ENCODE measurements at regions not wholly inside any gene's neighbourhood (a gene's known extent, or its start where the extent isn't known, plus 50 kb on each side); places are given as distances from the start of the nearest gene placed in this dataset.

DNA sequence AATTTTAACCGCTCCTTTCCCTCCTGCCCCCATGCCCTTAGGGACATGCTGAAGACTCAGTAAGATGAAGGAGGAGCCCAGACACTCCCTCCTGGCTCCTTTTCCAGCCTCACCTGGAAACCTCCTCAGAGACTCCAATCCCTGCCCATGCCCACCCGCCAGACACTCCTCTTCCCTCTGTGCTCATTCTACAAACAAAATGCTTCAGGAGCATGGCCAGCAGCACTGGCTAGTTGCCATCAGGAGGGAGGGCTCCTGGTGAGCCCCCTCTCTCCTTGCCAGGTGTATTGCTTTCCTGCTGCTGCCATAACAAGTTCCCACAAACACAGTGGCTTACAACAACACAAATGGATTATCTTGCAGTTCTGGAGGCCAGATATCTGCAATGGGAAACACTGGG is 126.1 kb downstream of the PSMG1 start:
- no peak overlapping the region for H3K27ac Mint-ChIP-seq
- DNase-seq (ENCODE audit: low spot score in 2 of 2) = no peak
- no peaks in the 10 kb centered on the region for H3K9me3 Mint-ChIP-seq
- H3K36me3 Mint-ChIP-seq = no peaks in the 10 kb centered on the region
- H3K4me1 Mint-ChIP-seq = no peaks in the 10 kb centered on the region
- no peak overlapping the region for H3K4me3 Mint-ChIP-seq
- ATAC-seq = no peak

DNA sequence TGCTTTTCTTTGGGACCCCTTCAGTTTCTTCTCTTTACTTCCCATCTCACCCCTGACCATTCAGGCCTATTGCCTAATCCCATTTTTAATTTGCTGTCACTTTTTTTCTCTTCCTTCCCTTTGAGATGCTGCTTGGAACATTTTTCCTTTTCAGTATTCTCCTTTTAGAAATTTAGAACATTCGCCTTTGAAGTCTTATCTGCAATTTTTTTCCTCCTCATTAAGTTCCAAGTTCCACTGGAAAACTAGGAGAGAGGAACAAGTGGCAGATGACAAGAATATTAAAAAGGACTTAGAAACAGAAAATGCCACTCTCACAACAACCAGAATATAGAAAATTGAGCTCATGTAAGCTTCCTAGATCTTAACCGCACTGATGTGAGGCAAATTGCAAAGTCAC is 126.6 kb downstream of the PSMG1 start:
- DNase-seq (ENCODE audit: low spot score in 2 of 2) = no peak
- H3K4me1 Mint-ChIP-seq = no peaks in the 10 kb centered on the region
- H3K4me3 Mint-ChIP-seq = no peak overlapping the region
- no peaks in the 10 kb centered on the region for H3K36me3 Mint-ChIP-seq
- no peak overlapping the region for H3K27ac Mint-ChIP-seq
- H3K9me3 Mint-ChIP-seq = no peaks in the 10 kb centered on the region
- ATAC-seq = no peak

DNA sequence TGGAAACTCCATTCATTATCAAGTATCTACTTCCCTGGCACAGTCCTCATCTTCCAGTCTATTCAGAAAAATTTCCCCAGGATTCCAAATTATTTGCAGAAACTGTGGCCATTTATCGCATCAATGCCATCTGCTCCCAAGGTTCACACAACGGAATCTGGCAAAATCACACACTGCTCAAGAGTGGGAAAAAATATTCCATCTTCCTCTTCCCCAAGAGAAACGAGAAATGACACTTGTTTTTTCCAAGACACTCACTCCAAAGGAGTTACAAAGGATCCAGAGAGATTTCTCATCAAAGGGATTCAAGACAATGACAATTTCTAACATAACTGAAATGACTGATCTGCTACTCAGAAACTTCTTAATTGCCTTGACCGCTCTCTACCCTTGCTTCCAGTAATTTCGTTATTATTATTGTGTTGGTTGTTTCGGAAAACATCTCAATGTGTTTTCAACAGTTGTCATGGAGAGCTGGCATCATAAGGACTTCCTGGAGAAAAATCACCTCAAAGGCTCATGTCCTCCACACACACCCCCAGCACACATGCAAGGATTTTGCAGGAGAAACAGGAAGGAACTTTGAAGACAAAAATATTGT is 128.0 kb downstream of the PSMG1 start:
- H3K4me3 Mint-ChIP-seq = no peak overlapping the region
- ATAC-seq (no peak), DNase-seq (ENCODE audit: low spot score in 2 of 2) (no peak)
- no peaks in the 10 kb centered on the region for H3K36me3 Mint-ChIP-seq
- H3K27ac Mint-ChIP-seq = no peak overlapping the region
- no peaks in the 10 kb centered on the region for H3K4me1 Mint-ChIP-seq
- H3K9me3 Mint-ChIP-seq = no peaks in the 10 kb centered on the region

DNA sequence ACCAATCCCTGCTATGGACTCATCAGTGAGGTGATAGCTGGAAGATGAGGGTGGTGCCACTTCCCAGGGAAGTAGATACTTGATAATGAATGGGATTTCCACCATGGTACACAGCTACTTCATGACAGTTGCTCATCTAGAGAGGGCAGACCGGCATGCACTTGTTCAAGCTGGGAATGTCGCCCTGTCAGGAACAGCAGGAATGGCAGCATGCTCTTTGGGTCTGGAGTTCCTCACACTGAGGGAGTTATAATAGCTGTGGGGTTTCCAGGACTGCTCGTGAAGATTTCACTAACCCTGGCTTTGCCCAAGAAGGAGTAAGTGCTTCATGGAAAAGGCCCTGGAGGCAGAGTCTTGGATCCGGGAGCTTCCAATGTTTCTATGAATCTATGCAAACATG is 129.2 kb downstream of the PSMG1 start:
- no peak for ATAC-seq
- no peaks in the 10 kb centered on the region for H3K36me3 Mint-ChIP-seq
- no peaks in the 10 kb centered on the region for H3K4me1 Mint-ChIP-seq
- H3K4me3 Mint-ChIP-seq = no peak overlapping the region
- no peak overlapping the region for H3K27ac Mint-ChIP-seq
- no peak for DNase-seq (ENCODE audit: low spot score in 2 of 2)
- no peaks in the 10 kb centered on the region for H3K9me3 Mint-ChIP-seq

DNA sequence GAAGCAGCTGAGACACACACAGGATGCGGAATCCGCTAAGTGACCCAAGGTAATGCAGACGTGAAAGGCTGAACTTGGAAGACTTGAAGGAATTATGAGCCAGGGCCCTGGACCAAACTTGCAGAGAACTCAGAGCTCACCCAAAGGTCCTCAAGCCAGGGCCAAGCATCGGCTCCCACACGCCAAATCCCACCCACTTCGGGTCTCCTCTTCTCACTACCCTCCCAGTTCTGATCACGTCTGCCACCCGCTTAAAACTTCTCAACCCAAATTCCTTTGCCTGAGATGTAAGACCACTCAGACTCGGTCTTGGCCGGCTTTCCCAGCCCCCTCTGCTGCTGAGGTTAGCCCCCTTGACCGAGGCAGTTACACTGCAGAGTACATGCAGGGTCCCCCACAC is 130.1 kb downstream of the PSMG1 start:
- DNase-seq (ENCODE audit: low spot score in 2 of 2) (no peak), ATAC-seq (peak; percentile 21)
- H3K36me3 Mint-ChIP-seq = no peaks in the 10 kb centered on the region
- H3K9me3 Mint-ChIP-seq = no peaks in the 10 kb centered on the region
- no peaks in the 10 kb centered on the region for H3K4me1 Mint-ChIP-seq
- H3K27ac Mint-ChIP-seq = no peak overlapping the region
- no peak overlapping the region for H3K4me3 Mint-ChIP-seq

DNA sequence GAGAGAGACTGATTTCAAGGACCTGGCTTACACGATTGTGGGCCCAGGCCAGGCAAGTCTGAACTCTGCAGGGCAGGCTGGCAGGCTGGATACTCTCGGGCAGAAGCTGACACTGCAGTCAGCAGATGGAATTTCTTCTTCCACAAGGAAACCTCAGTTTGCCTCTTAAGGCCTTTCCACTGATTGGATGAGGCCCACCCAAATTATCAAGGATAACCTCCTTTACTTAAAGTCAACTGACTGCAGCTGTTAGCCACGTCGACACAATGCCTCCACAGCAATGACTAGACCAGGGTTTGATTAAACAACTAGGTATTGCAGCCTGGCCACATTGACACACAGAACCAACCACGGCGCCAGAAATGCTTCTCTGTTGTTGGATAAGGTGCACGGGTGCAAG is 130.5 kb downstream of the PSMG1 start:
- no peak overlapping the region for H3K4me3 Mint-ChIP-seq
- H3K4me1 Mint-ChIP-seq = no peaks in the 10 kb centered on the region
- H3K36me3 Mint-ChIP-seq = no peaks in the 10 kb centered on the region
- ATAC-seq = no peak
- H3K27ac Mint-ChIP-seq = no peak overlapping the region
- no peaks in the 10 kb centered on the region for H3K9me3 Mint-ChIP-seq
- no peak for DNase-seq (ENCODE audit: low spot score in 2 of 2)

DNA sequence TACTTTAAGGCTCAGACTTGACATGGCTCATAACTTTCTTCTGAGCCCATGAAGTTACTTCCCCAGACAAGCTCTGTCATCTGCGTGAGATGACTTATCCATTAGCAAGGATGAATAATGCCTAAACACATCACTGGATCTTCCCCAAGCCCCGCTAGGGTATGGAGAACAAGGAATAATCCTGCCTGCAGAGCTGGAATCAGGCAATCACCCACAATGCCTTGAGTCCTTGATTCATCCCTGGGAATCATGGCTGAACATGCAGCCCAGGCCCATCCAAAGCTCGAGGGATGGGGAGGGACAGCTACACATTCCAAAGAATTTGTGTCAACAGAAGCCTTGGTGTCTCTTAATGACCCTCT is 131.7 kb downstream of the PSMG1 start:
- ATAC-seq (no peak), DNase-seq (ENCODE audit: low spot score in 2 of 2) (no peak)
- H3K4me3 Mint-ChIP-seq = no peak overlapping the region

DNA sequence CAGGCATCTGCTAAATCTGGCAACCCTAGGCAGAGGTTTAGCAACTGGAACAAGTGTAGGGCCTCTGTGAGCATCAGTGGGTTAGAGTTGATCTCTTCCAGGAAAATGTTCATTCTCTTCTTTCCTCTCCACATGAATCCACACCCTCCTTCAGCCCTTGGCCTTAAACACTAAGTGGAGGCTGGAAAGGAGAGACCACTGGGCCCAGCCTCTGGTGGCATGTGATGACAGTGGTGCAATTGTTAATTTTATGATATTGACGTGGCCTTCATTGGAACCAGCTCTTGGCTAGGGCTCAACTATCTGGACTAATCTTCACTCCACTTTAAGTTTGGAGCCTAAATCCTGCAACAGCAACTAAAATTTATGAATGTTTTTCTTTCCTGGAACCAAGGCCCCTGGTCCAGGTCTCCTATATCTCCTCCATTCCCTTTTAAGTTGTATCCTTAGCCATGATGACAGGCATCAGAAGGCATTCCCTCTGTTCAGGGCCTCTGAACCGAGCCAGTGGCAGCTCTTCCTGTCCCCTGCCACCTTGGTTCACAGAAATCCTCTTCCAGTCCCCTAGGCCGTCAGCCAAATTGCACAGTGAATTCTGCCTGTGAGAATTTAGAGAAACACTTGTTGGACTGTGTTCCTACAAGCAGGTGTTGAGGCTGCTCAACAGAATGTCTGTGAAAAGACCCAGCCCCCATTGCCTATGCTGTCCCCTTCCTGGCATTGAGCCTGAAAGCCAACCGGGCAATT is 132.2 kb downstream of the PSMG1 start:
- Mint-ChIP-seq H3K4me3 (no peak overlapping the region), H3K36me3 (no peaks in the 10 kb centered on the region), H3K9me3 (no peaks in the 10 kb centered on the region), H3K4me1 (no peaks in the 10 kb centered on the region), H3K27ac (no peak overlapping the region)
- ATAC-seq (no peak), DNase-seq (ENCODE audit: low spot score in 2 of 2) (no peak)

More for the DNA sequence above, 131.7 kb downstream of the PSMG1 start:
- H3K4me1 Mint-ChIP-seq = no peaks in the 10 kb centered on the region
- H3K9me3 Mint-ChIP-seq = no peaks in the 10 kb centered on the region
- no peak overlapping the region for H3K27ac Mint-ChIP-seq
- no peaks in the 10 kb centered on the region for H3K36me3 Mint-ChIP-seq

DNA sequence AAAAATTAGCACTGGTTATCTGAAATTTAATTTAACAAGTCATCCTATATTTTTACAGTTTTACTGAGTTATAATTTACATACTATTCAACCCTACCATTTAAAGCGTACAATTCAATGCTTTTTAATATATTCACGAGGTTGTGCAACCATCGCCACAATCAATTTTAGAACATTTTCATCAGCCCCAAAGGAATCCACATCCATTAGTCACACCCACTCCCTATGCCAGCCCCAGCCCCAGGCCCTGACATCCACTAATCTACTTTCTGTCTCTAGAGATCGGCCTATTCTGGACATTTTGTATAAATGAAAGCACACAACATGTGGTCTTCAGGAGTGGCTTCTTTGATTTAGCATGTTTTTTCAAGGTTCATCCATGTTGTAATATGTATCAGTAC is 134.7 kb downstream of the PSMG1 start:
- Mint-ChIP-seq H3K27ac (no peak overlapping the region), H3K4me3 (no peak overlapping the region), H3K36me3 (no peaks in the 10 kb centered on the region), H3K4me1 (no peaks in the 10 kb centered on the region), H3K9me3 (no peaks in the 10 kb centered on the region)
- DNase-seq (ENCODE audit: low spot score in 2 of 2) (no peak), ATAC-seq (no peak)

DNA sequence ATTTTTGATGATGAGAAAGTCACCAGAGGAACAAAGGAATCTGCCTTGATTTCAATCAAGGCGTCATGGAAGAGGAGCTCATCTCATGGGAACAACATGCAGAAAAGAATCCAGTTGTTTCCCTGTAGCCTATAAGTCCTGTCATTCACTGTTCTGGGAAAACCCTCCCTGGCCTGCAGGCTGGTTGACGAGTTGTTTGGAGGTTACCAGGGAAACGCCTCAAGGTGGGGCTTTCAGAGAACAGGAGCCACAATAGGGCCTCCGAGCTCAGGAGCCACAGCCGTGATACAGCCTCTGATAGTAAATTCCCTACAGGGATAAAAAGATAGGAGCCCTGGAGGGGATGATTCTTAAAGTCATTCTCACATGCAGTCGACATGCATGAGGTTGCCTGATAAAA is 135.2 kb downstream of the PSMG1 start:
- Mint-ChIP-seq H3K9me3 (no peaks in the 10 kb centered on the region), H3K4me3 (no peak overlapping the region), H3K36me3 (no peaks in the 10 kb centered on the region), H3K27ac (no peak overlapping the region), H3K4me1 (no peaks in the 10 kb centered on the region)
- no peak for ATAC-seq
- no peak for DNase-seq (ENCODE audit: low spot score in 2 of 2)

DNA sequence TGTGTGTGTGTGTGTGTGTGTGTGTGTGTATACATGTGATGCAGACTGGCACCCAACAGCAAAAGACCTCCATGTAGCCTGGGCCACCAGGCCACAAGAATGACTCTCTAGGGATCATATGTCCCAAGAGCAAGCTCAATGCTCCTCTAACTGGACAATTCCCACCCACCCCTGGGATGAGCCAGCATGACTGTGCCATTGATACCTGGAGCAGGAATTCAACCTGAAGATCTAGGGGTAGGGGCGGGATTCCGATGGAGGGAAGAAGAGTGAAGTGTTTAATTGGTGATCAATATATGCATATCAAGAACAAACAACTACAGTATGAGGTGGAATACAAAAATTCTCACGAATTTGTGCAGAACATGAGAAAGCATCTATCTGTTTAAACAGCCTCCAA is 136.2 kb downstream of the PSMG1 start:
- H3K9me3 Mint-ChIP-seq = no peaks in the 10 kb centered on the region

DNA sequence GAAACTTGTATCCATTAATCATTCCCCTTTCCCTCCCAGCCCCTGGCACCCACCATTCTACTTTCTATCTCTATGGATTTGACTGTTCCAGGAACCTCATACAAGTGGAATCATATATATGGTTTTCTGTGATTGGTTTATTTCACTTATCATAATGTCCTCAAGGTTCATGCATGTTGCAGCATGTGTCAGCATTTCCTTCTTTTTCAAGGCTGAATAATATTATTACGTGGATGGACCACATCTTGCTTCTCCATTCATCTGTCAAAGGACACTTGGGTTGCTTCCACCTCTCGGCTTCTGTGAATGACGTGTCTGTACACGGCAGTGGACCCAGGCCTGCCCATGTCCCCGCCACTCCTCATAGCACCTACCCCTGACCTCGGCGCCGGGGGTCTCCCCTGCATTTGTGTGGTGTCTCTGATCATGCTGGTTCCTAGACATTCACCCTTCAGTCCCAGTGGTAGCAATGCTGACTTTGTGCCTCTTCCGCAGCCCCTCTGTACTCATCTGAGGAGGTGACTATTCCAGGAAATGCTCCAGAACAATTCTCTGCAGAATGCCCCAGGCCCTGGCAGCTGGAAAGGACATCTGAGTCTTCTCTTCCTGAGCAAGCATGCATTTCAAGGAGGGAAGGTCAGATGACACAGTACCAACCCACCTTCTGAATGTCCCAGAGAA is 136.9 kb downstream of the PSMG1 start:
- no peaks in the 10 kb centered on the region for H3K4me1 Mint-ChIP-seq
- no peak for ATAC-seq
- H3K36me3 Mint-ChIP-seq = no peaks in the 10 kb centered on the region
- no peak for DNase-seq (ENCODE audit: low spot score in 2 of 2)
- H3K4me3 Mint-ChIP-seq = no peak overlapping the region
- H3K27ac Mint-ChIP-seq = no peak overlapping the region
- H3K9me3 Mint-ChIP-seq = no peaks in the 10 kb centered on the region

More for the DNA sequence above, 136.2 kb downstream of the PSMG1 start:
- ATAC-seq (no peak), DNase-seq (ENCODE audit: low spot score in 2 of 2) (no peak)
- Mint-ChIP-seq H3K4me3 (no peak overlapping the region), H3K4me1 (no peaks in the 10 kb centered on the region), H3K27ac (no peak overlapping the region), H3K36me3 (no peaks in the 10 kb centered on the region)

DNA sequence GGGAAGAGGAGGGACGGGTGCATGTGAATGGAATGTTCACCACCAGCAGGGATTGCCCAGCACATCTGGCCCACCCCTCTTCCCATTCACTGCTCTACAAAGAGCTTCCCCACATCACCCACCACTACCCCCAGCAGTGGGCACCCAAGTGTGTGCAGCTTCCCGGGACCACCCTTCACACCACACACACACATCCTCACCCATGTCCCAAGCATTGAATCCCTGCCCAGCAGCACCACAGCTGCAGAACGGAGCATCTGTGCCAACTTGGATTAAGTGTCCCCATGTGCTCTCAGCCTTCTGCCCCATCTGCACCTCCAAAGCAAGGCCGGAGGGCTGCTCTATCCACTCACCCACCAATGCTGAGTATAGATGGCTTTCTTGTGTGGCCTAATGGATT is 141.4 kb downstream of the PSMG1 start:
- Mint-ChIP-seq H3K4me1 (no peaks in the 10 kb centered on the region), H3K9me3 (no peaks in the 10 kb centered on the region), H3K4me3 (no peak overlapping the region), H3K27ac (no peak overlapping the region), H3K36me3 (no peaks in the 10 kb centered on the region)
- ATAC-seq (no peak), DNase-seq (ENCODE audit: low spot score in 2 of 2) (no peak)

DNA sequence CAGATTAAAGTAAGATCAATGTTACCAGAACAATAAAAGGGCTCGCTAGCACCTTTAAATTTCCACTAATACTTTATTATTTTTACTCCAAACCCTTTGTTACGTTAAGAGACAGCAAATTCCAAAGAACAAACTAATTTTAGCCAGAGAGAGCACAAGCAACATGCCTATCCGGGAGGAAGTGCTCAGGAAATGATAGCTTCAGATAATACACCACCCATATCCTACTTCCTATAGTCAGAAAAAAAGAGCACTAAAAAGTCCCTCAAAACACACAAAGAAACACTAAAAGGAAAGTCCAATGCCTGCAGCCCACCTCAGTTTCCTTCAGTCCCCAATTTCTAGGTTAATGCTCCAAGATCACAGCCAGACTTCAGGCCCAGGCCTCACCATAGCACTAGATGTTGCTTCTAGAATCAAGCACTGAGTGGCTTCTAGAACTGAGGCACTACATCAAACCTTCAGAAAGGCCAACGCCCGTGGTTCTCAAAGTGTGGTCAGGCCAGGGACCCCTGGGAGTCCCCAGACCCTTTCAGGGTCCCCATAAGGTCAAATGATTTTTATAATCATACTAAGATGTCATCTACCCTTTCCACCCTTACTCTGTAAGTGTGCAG is 142.6 kb downstream of the PSMG1 start:
- H3K4me3 Mint-ChIP-seq = no peak overlapping the region
- H3K4me1 Mint-ChIP-seq = no peaks in the 10 kb centered on the region
- no peaks in the 10 kb centered on the region for H3K36me3 Mint-ChIP-seq
- no peak overlapping the region for H3K27ac Mint-ChIP-seq
- ATAC-seq (no peak), DNase-seq (ENCODE audit: low spot score in 2 of 2) (no peak)
- H3K9me3 Mint-ChIP-seq = no peaks in the 10 kb centered on the region

DNA sequence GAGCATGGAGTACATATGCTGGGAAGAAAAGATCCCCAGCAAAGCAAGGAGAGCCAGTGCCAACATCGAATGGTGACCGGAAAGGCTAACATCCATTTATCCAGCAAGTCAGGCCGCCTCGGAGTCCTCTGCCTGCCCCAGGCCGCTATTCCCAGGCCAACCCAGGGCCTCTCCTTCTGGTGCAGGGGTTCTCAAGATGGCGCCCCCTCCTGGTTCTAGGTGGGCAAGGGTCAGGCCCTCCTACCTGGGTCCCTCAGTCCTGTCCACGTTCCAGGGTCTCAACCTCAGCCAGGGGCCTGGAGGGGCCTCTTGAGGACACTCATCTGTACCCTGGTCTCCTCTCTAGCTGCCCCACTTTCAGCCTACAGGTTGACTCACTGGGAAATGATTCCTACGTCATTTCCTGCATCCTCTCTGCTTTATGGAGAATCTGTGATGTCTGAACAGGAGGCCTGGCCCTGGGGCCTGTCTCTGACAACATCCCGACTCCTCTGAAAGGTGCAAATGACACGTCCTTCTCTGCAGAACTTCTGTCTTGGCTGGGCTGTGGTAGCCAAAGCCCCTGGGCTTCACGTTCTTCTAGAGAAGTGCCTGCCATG is 145.3 kb downstream of the PSMG1 start:
- no peaks in the 10 kb centered on the region for H3K9me3 Mint-ChIP-seq
- no peak for ATAC-seq
- no peak for DNase-seq (ENCODE audit: low spot score in 2 of 2)
- H3K27ac Mint-ChIP-seq = no peak overlapping the region
- H3K36me3 Mint-ChIP-seq = no peaks in the 10 kb centered on the region
- H3K4me1 Mint-ChIP-seq = no peaks in the 10 kb centered on the region
- H3K4me3 Mint-ChIP-seq = no peak overlapping the region

Data from stimulated activated effector memory CD8-positive, alpha-beta T cell treated with anti-CD3 and anti-CD28 coated beads, Interleukin-12 subunit alpha, Interleukin-12 subunit beta, amount 100 ng/mL, for 72 hours (primary cell).